Ovary (tissue), 7 donors: ENCODE measurements at regions not wholly inside any gene's neighbourhood (a gene's known extent, or its start where the extent isn't known, plus 50 kb on each side); places are given as distances from the start of the nearest gene placed in this dataset.

Source experiments
- DNase-seq, 5 donors: peaks; one replicate each; pipeline ENCODE4 v3.0.0-alpha.2; 2019 to 2020
- H3K27ac ChIP-seq, 2 donors: fragments of 200-600 bp; one replicate each; pipeline versions ENCODE4 v1.5.1 to v1.8.0; 2019 to 2022
- H3K27me3 ChIP-seq: fragments of 200-600 bp; one replicate; pipeline ENCODE4 v1.8.0; 2022
- H3K36me3 ChIP-seq: fragments of 200-600 bp; sonication (generic); one replicate; pipeline ENCODE4 v1.5.1; 2019
- H3K4me1 ChIP-seq: one replicate; pipeline ENCODE4 v1.8.1; 2013; ENCODE audit warnings: mild to moderate bottlenecking, moderate library complexity; ENCODE audit not compliant: insufficient read depth
- H3K4me3 ChIP-seq: fragments of 200-600 bp; sonication (generic); one replicate; pipeline ENCODE4 v1.5.1; 2017
- H3K9me3 ChIP-seq, 2 donors: fragments of 200-600 bp in 1 of 2; sonication (generic) in 1 of 2; one replicate each; pipeline versions ENCODE4 v1.5.1 to v1.8.1; 2013 to 2019; ENCODE audit warnings: mild to moderate bottlenecking in 1 of 2, moderate library complexity in 1 of 2
- EP300 ChIP-seq: sonication (generic); formaldehyde crosslinking; IDR thresholded peaks from one replicate; pipeline ENCODE4 v1.6.1; 2017; ENCODE audit warnings: antibody characterized with exemption
- POLR2A ChIP-seq: fragments of 450-650 bp; IDR thresholded peaks from one replicate; pipeline ENCODE4 v1.6.1; 2017; ENCODE audit warnings: antibody characterized with exemption, mild to moderate bottlenecking, moderate library complexity
- WGBS, 3 donors: extraction: QIAGEN DNeasy Blood & Tissue Kit in 1 of 3; methylation state at CpG; one replicate each; pipeline versions ENCODE4 v1.1.5 to v1.1.7; 2013 to 2017; 5-methylcytosine and 5-hydroxymethylcytosine counted together
- intact Hi-C, 4 donors: fragments of 100-400 bp; cut with DNase I; formaldehyde crosslinking; loops; one replicate each; pipeline versions ENCODE4 v1.11.0 to v1.15.1; 2022 to 2023
- TF ChIP-seq, protein P1 (sequence below), 3 donors: fragments of 450-650 bp in 2 of 3; fragments of 200-600 bp in 1 of 3; IDR thresholded peaks; one replicate each; pipeline versions ENCODE4 v1.5.1 to v1.8.0; 2016 to 2022; ENCODE audit warnings: antibody characterized with exemption in 3 of 3, mild to moderate bottlenecking in 1 of 3
- donor health status: DM: no; HTN: no; CAD: no; lungs with moderate emphysema.
- donor health status: DM: no; HTN: no; CAD: no.
- donor health status: Bipolar disorder and iron deficiency.
- donor health status: DM: no; HTN: no; CAD: no.
- donor health status: DM: yes; HTN: yes; CAD: no.

GRCh38 chr10:44566786-44567185 lies 181.9 kb upstream of the CXCL12 start:
- 55 to 97% (median 57%) methylated on average over 1 of the region's 1 CpG for WGBS, 3 donors
- H3K4me1 ChIP-seq, result peaks cover 7% of the 10 kb centered on the region
- TF ChIP-seq, protein P1, sequence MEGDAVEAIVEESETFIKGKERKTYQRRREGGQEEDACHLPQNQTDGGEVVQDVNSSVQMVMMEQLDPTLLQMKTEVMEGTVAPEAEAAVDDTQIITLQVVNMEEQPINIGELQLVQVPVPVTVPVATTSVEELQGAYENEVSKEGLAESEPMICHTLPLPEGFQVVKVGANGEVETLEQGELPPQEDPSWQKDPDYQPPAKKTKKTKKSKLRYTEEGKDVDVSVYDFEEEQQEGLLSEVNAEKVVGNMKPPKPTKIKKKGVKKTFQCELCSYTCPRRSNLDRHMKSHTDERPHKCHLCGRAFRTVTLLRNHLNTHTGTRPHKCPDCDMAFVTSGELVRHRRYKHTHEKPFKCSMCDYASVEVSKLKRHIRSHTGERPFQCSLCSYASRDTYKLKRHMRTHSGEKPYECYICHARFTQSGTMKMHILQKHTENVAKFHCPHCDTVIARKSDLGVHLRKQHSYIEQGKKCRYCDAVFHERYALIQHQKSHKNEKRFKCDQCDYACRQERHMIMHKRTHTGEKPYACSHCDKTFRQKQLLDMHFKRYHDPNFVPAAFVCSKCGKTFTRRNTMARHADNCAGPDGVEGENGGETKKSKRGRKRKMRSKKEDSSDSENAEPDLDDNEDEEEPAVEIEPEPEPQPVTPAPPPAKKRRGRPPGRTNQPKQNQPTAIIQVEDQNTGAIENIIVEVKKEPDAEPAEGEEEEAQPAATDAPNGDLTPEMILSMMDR (IDR thresholded peaks at IDR 0.05), result no peak
- no peak for TF ChIP-seq EP300
- no peak for TF ChIP-seq POLR2A
- H3K27ac ChIP-seq, result no peak overlapping the region
- intact Hi-C loops, result no loop called here
- no peaks in the 10 kb centered on the region for H3K27me3 ChIP-seq
- no peaks in the 10 kb centered on the region for H3K36me3 ChIP-seq
- H3K9me3 ChIP-seq, result no peaks in the 10 kb centered on the region
- H3K4me3 ChIP-seq, result no peak overlapping the region
- DNase-seq, result no peak

GRCh38 chr10:44567471-44567870 lies 182.6 kb upstream of the CXCL12 start:
- Histone ChIP-seq H3K27ac (no peak overlapping the region), H3K9me3 (no peaks in the 10 kb centered on the region), H3K4me1 (peaks cover 7% of the 10 kb centered on the region), H3K27me3 (no peaks in the 10 kb centered on the region), H3K4me3 (no peak overlapping the region), H3K36me3 (no peaks in the 10 kb centered on the region)
- TF ChIP-seq, protein P1 (IDR thresholded peaks at IDR 0.05), result no peak
- TF ChIP-seq POLR2A (no peak), EP300 (no peak)
- no peak for DNase-seq
- 18 to 23% (median 18%) methylated on average over 1 of the region's 1 CpG for WGBS, 3 donors
- intact Hi-C loops, result no loop called here

- TF ChIP-seq EP300 (no peak), POLR2A (no peak)
- TF ChIP-seq, protein P1 (IDR thresholded peaks at IDR 0.05), result no peak
- no peak overlapping the region for H3K4me3 ChIP-seq
- DNase-seq, result no peak
- H3K36me3 ChIP-seq, result no peaks in the 10 kb centered on the region
- intact Hi-C loops, result no loop called here
- H3K4me1 ChIP-seq, result peaks cover 7% of the 10 kb centered on the region
- no peaks in the 10 kb centered on the region for H3K9me3 ChIP-seq
- WGBS, 3 donors, result 19 to 31% (median 27%) methylated on average over 10 of the region's 10 CpGs
- H3K27ac ChIP-seq, result no peak overlapping the region
- H3K27me3 ChIP-seq, result no peaks in the 10 kb centered on the region
These were observed 184.5 kb upstream of the CXCL12 start for GRCh38 chr10:44569193-44570091.

- Histone ChIP-seq H3K4me3 (no peak overlapping the region), H3K4me1 (peaks cover 7% of the 10 kb centered on the region), H3K36me3 (no peaks in the 10 kb centered on the region), H3K27me3 (no peaks in the 10 kb centered on the region), H3K9me3 (no peaks in the 10 kb centered on the region), H3K27ac (no peak overlapping the region)
- intact Hi-C loops, result no loop called here
- no peak for DNase-seq
- TF ChIP-seq EP300 (no peak), POLR2A (no peak)
- TF ChIP-seq, protein P1 (IDR thresholded peaks at IDR 0.05), result no peak
- 90 to 94% (median 92%) methylated on average over 6 of the region's 6 CpGs for WGBS, 3 donors
These were observed 186.8 kb upstream of the CXCL12 start for GRCh38 chr10:44571701-44572100.
